DND-41 (cell line): ENCODE measurements at regions not wholly inside any gene's neighbourhood (a gene's known extent, or its start where the extent isn't known, plus 50 kb on each side); places are given as distances from the start of the nearest gene placed in this dataset.

Source experiments
- ATAC-seq: fragments of 200-7000 bp; cut with Tn5 transposase; 3 replicates; pipeline ENCODE4 v1.9.1; 2021; ENCODE audit warnings: low read depth; ENCODE audit not compliant: insufficient read depth
- DNase-seq: peaks from one replicate; pipeline ENCODE4 v3.0.0-alpha.2; 2020
- H2AFZ ChIP-seq: 2 replicates; pipeline ENCODE4 v1.6.0; 2012; ENCODE audit warnings: low read depth, low read length
- H3K27ac ChIP-seq: 2 replicates; pipeline ENCODE4 v1.5.1; 2012; ENCODE audit warnings: low read length, inconsistent platforms
- H3K27me3 ChIP-seq: fragments of 200-600 bp; sonication (generic); 2 replicates; pipeline ENCODE4 v1.6.0; 2012; ENCODE audit warnings: low read length, mild to moderate bottlenecking, inconsistent platforms; ENCODE audit not compliant: insufficient read depth, poor library complexity
- H3K36me3 ChIP-seq: 2 replicates; pipeline ENCODE4 v1.5.1; 2012; ENCODE audit warnings: low read length, inconsistent platforms; ENCODE audit not compliant: insufficient read depth
- H3K4me1 ChIP-seq: 2 replicates; pipeline ENCODE4 v1.5.1; 2012; ENCODE audit warnings: mild to moderate bottlenecking, low read length; ENCODE audit not compliant: insufficient read depth
- H3K4me2 ChIP-seq: 2 replicates; pipeline ENCODE4 v1.6.0; 2012; ENCODE audit warnings: mild to moderate bottlenecking, moderate library complexity, low read length, inconsistent platforms; ENCODE audit not compliant: insufficient read depth
- H3K4me3 ChIP-seq, 2 experiments: fragments of 200-600 bp in 1 of 2; shearing (Covaris generic) in 1 of 2; 2 replicates each; pipeline ENCODE4 v1.5.1; 2012 to 2016; ENCODE audit warnings: inconsistent platforms in 2 of 2, low read length in 2 of 2, mild to moderate bottlenecking in 2 of 2, low read depth in 1 of 2, moderate library complexity in 1 of 2
- H3K79me2 ChIP-seq: 2 replicates; pipeline ENCODE4 v1.6.0; 2012; ENCODE audit warnings: low read length, inconsistent platforms; ENCODE audit not compliant: insufficient read depth
- H3K9ac ChIP-seq: 2 replicates; pipeline ENCODE4 v1.6.0; 2012; ENCODE audit warnings: low read depth, mild to moderate bottlenecking, inconsistent platforms, low read length, moderate library complexity
- H3K9me3 ChIP-seq: 2 replicates; pipeline ENCODE4 v1.5.1; 2012; ENCODE audit warnings: low read length, moderate library complexity, mild to moderate bottlenecking, inconsistent platforms; ENCODE audit not compliant: insufficient read depth, severe bottlenecking
- H4K20me1 ChIP-seq: 2 replicates; pipeline ENCODE4 v1.6.0; 2012; ENCODE audit warnings: low read length; ENCODE audit not compliant: insufficient read depth
- CTCF ChIP-seq: IDR thresholded peaks from 2 replicates; pipeline ENCODE4 v1.5.1; 2012; ENCODE audit warnings: borderline replicate concordance, low read length, moderate library complexity, mild to moderate bottlenecking; ENCODE audit not compliant: poor library complexity, severe bottlenecking; ENCODE audit errors: extremely low read depth
- EZH2 ChIP-seq: IDR thresholded peaks from 3 replicates; pipeline ENCODE4 v1.6.1; 2012; ENCODE audit warnings: borderline replicate concordance, low read depth, mild to moderate bottlenecking, moderate library complexity, low read length, inconsistent platforms; ENCODE audit not compliant: severe bottlenecking

DNA sequence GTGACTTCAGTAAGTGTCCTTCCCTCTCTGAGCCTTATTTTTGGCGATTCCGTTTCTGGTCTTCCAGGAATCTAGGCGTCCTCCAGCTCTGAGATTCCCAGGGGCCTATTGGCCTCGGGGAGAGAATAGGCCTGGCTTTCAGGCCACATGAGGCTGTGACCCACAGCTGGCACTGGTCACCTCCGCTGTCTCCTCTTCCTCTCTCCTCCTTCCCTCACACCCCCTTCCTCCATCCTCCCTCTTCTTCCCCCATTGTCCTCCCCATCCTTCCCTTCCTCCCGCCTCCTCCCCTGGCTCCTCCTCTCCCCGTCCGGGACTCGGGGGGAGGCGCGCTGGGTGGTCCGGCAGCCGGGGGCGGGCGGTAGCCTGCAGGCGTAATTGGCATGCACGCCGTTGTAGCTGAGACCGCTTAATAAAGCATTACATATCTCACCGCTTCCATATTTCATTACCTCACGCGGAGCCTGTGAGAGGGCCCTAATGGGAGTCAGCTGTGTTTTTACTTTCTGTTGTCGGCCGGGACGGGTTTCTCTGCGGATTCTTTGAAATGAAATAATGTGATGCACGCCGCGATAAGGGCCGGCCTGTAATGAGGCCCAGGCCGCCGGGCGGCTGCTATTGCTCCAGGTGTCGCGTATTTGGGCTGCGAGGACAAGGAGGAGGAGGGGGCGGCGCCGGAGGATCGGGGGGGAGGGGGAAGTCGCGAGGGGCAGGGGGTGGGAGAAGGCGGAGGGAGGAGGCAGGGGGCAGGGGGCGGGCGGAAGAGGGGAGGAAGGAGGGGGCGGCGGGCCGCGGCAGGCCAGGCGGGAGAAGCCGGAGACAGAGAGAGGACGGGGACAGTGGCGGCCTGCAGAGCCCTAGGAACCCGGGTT is 95.3 kb downstream of the FOXD2 start:
- peaks cover 4% of the 10 kb centered on the region for H4K20me1 ChIP-seq
- TF ChIP-seq EZH2, result peak; percentile 83
- TF ChIP-seq CTCF, result no peak
- H3K9ac ChIP-seq, result no peak overlapping the region
- peaks cover 7% of the 10 kb centered on the region for H3K9me3 ChIP-seq
- H3K27me3 ChIP-seq, result peaks cover 46% of the 10 kb centered on the region
- no peaks in the 10 kb centered on the region for H3K36me3 ChIP-seq
- no peaks in the 10 kb centered on the region for H3K79me2 ChIP-seq
- DNase-seq, result peak; percentile 78
- H2AFZ ChIP-seq, result no peak overlapping the region
- H3K4me1 ChIP-seq, result peaks cover 15% of the 10 kb centered on the region
- ATAC-seq, result peak; percentile 88
- H3K4me2 ChIP-seq, result peak overlapping the region; percentile 60
- no peak overlapping the region for H3K27ac ChIP-seq
- peak overlapping the region in 1 of 2 experiments; percentile 43; a peak in 2 of 4 replicates for H3K4me3 ChIP-seq

DNA sequence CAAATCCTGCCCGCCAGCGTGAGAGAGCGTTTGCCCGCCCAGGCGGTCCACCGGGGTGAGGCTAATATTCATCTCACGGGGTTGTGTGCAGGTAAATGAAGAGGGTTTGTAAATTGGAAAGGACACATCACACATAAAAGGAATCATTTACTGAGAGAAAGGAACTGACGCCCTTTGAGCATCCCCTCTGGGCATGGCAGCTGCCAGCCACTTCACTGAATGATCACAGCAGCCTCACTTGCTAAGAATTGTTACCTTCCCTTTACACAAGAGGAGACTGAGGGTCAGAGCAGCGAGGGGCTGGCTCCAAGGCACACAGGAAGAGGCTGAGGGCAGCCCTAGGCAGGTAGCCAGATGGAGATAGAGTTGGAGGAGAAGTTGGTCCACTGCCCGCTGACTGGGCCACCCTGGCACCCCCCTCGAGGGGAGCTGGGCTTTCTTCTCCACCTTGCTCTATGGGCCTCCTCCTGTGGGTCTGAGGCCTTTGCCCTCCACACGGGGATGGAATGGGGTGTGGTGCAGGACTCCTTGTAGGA is 96.0 kb downstream of the FOXD2 start:
- TF ChIP-seq CTCF (no peak), EZH2 (no peak)
- H3K4me2 ChIP-seq, result peak overlapping the region; percentile 60
- H4K20me1 ChIP-seq, result peaks cover 4% of the 10 kb centered on the region
- peaks cover 46% of the 10 kb centered on the region for H3K27me3 ChIP-seq
- no peak overlapping the region for H3K9ac ChIP-seq
- no peaks in the 10 kb centered on the region for H3K36me3 ChIP-seq
- H2AFZ ChIP-seq, result 0 out of 2 replicates have a peak overlapping the region, but pooled peaks have one; percentile 25
- peaks cover 15% of the 10 kb centered on the region for H3K4me1 ChIP-seq
- no peak overlapping the region for H3K27ac ChIP-seq
- H3K4me3 ChIP-seq, result peak overlapping the region in 1 of 2 experiments; percentile 34; a peak in 2 of 4 replicates
- ATAC-seq, result peak; percentile 38; the same call in 2 of the 3 replicates
- peaks cover 7% of the 10 kb centered on the region for H3K9me3 ChIP-seq
- no peaks in the 10 kb centered on the region for H3K79me2 ChIP-seq
- DNase-seq, result no peak

DNA sequence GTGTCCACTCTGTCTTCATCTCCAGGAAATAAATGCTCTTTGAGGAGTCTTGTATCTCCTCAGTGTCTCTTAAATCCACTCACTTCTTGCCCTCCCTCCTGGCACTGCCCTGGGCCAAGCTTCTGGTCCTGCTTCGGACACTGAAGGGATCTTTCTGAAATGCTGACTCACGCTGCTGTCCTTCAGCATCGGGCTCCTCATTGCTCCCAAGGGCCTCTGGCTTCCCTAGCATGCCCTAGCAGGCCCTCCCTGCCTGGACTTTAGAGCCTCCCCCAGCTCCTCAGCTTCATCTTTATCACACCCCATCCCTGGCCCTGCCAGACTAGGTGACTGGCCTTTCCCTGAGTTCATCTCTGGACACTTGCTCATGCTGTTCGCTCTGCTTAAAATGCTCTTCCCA is 96.6 kb downstream of the FOXD2 start:
- Histone ChIP-seq H3K4me1 (peaks cover 15% of the 10 kb centered on the region), H4K20me1 (peaks cover 4% of the 10 kb centered on the region), H3K4me3 (no peak overlapping the region), H3K27me3 (peaks cover 46% of the 10 kb centered on the region), H3K9ac (no peak overlapping the region), H3K36me3 (no peaks in the 10 kb centered on the region), H3K9me3 (peaks cover 3% of the 10 kb centered on the region), H3K79me2 (no peaks in the 10 kb centered on the region), H2AFZ (no peak overlapping the region), H3K27ac (no peak overlapping the region), H3K4me2 (no peak overlapping the region)
- no peak for DNase-seq
- ATAC-seq, result no peak
- TF ChIP-seq EZH2 (no peak), CTCF (no peak)
